ENCODE measurements at regions not wholly inside any gene's neighbourhood (a gene's known extent, or its start where the extent isn't known, plus 50 kb on each side); places are given as distances from the start of the nearest gene placed in this dataset.
"Not testable (repeated sequence)": the region's sequence is repeated elsewhere in the genome, so short reads cannot be mapped to it uniquely, and the experiment has no call there.

DNA sequence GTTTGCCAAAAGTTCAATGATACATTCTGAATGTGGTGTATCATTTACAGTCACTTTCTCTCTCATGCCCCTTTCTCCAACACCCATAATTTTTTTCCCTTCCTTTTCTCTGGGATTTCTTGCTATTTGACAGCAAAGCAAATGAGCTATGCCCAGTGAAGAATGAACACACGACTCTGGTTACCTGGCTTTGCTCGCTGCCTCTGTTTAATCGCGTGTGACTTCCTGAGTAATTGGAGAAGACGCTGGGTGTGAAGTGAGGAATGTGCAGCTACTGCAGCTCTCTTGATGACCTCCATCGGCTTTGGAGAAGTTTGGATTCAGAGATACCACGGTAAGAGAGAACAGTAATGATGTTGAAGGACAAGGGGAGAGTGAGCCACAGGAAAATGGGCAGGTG is 651.8 kb downstream of the KIF4B start:
- no peaks in the 10 kb centered on the region for H3F3A ChIP-seq (ENCODE audit: insufficient read depth)
- no peak overlapping the region for H3K27ac ChIP-seq (ENCODE audit: low read depth, low read length)
- no peak overlapping the region for H3K4me2 ChIP-seq (ENCODE audit: low read depth, low read length, poor library complexity, severe bottlenecking)
- H4K20me1 ChIP-seq (ENCODE audit: low read depth, low read length) = no peaks in the 10 kb centered on the region
- TF ChIP-seq EZH2phosphoT487 (conservative IDR thresholded peaks at IDR 0.05; ENCODE audit: low read length) = no peak
- TF ChIP-seq, protein P1, sequence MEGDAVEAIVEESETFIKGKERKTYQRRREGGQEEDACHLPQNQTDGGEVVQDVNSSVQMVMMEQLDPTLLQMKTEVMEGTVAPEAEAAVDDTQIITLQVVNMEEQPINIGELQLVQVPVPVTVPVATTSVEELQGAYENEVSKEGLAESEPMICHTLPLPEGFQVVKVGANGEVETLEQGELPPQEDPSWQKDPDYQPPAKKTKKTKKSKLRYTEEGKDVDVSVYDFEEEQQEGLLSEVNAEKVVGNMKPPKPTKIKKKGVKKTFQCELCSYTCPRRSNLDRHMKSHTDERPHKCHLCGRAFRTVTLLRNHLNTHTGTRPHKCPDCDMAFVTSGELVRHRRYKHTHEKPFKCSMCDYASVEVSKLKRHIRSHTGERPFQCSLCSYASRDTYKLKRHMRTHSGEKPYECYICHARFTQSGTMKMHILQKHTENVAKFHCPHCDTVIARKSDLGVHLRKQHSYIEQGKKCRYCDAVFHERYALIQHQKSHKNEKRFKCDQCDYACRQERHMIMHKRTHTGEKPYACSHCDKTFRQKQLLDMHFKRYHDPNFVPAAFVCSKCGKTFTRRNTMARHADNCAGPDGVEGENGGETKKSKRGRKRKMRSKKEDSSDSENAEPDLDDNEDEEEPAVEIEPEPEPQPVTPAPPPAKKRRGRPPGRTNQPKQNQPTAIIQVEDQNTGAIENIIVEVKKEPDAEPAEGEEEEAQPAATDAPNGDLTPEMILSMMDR (IDR thresholded peaks at IDR 0.05; ENCODE audit: insufficient read depth, low read length, poor library complexity, severe bottlenecking) = no peak
- H3K36me3 ChIP-seq (ENCODE audit: low read length) = no peaks in the 10 kb centered on the region
- no peaks in the 10 kb centered on the region for H3K9me3 ChIP-seq (ENCODE audit: insufficient read depth, low read length)
- H2AFZ ChIP-seq (ENCODE audit: low read depth, low read length, severe bottlenecking) = no peak overlapping the region
- no peak overlapping the region for H3K4me3 ChIP-seq (ENCODE audit: insufficient read depth, low read length, poor library complexity, severe bottlenecking)
- no peaks in the 10 kb centered on the region for H3K9me2 ChIP-seq (replicated peaks; ENCODE audit: insufficient read depth, low read length)
- H3K79me2 ChIP-seq (ENCODE audit: insufficient read depth, low read length) = no peaks in the 10 kb centered on the region
- H3K9ac ChIP-seq (ENCODE audit: low read length) = no peak overlapping the region
- no peaks in the 10 kb centered on the region for H3K27me3 ChIP-seq (ENCODE audit: low read length)

DNA sequence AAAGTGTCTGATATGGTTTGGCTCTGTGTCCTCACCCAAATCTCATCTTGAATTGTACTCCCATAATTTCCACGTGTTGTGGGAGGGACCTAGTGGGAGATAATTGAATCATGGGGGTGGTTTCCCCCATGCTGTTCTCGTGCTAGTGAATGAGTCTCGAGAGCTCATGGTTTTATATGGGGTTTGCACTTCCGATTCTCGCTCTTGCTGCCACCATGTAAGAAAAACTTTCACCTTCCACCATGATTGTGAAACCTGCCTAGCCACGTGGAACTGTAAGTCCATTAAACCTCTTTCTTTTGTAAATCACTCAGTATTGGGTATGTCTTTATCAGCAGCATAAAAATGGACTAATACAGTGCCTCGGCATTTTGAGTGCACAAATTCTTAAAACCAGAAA is 655.0 kb upstream of the SGCD start:
- H3K9me2 ChIP-seq (replicated peaks; ENCODE audit: insufficient read depth, low read length); H3K27ac ChIP-seq (ENCODE audit: low read depth, low read length); H3K27me3 ChIP-seq (ENCODE audit: low read length); H3K4me3 ChIP-seq (ENCODE audit: insufficient read depth, low read length, poor library complexity, severe bottlenecking); H3F3A ChIP-seq (ENCODE audit: insufficient read depth); H3K9ac ChIP-seq (ENCODE audit: low read length); H2AFZ ChIP-seq (ENCODE audit: low read depth, low read length, severe bottlenecking); H3K36me3 ChIP-seq (ENCODE audit: low read length); H3K9me3 ChIP-seq (ENCODE audit: insufficient read depth, low read length); H3K79me2 ChIP-seq (ENCODE audit: insufficient read depth, low read length); H3K4me2 ChIP-seq (ENCODE audit: low read depth, low read length, poor library complexity, severe bottlenecking); H4K20me1 ChIP-seq (ENCODE audit: low read depth, low read length): not testable (repeated sequence)

DNA sequence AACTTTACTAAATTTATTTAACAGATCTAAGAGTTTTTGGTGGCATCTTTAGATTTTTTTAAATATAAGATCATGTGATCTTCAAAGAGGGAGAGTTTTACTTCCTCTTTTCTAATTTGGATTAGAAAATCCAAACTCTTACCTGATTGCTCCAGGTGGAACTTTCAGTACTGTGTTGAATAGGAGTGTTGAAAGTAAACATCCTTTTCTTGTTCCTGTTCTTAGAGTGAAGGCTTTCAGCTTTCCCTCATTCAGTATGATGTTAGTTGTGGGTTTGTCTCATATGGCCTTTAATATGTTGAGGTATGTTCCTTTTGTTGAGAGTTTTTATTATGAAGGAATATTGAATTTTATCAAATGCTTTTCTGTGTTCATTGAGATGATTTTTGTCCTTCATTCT is 650.0 kb upstream of the SGCD start:
- Histone ChIP-seq H3K36me3 (ENCODE audit: low read length) (no peaks in the 10 kb centered on the region), H3K9me2 (replicated peaks; ENCODE audit: insufficient read depth, low read length) (no peaks in the 10 kb centered on the region), H3K27me3 (ENCODE audit: low read length) (no peaks in the 10 kb centered on the region), H3K4me2 (ENCODE audit: low read depth, low read length, poor library complexity, severe bottlenecking) (no peak overlapping the region), H3K9me3 (ENCODE audit: insufficient read depth, low read length) (no peaks in the 10 kb centered on the region; the same call in 1 of the 2 replicates), H3K4me3 (ENCODE audit: insufficient read depth, low read length, poor library complexity, severe bottlenecking) (no peak overlapping the region), H3K79me2 (ENCODE audit: insufficient read depth, low read length) (no peaks in the 10 kb centered on the region), H3F3A (ENCODE audit: insufficient read depth) (no peaks in the 10 kb centered on the region), H3K27ac (ENCODE audit: low read depth, low read length) (no peak overlapping the region), H2AFZ (ENCODE audit: low read depth, low read length, severe bottlenecking) (no peak overlapping the region), H4K20me1 (ENCODE audit: low read depth, low read length) (no peaks in the 10 kb centered on the region), H3K9ac (ENCODE audit: low read length) (no peak overlapping the region)
- TF ChIP-seq, protein P1 (IDR thresholded peaks at IDR 0.05; ENCODE audit: insufficient read depth, low read length, poor library complexity, severe bottlenecking) = no peak
- no peak for TF ChIP-seq EZH2phosphoT487 (conservative IDR thresholded peaks at IDR 0.05; ENCODE audit: low read length)

DNA sequence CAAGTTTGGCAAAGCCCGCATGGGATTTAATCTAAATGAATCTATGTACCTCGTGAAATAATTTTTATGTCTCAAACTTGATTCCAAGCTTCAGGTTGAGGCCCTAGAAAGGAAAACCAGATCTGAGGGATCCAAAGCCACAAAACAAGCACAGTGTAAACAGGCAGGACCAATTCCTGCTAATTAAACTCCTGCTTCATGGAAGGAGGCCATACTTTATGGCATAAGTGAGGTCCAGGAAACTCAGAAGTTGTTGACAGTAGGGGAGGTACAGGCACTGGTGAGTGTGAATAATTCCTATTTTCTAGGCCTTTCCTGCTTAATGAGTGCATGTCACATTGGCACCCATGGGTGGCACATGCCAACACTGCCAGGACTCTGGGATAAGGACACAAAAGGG is 648.6 kb upstream of the SGCD start:
- no peaks in the 10 kb centered on the region; the same call in 1 of the 2 replicates for H3K9me3 ChIP-seq (ENCODE audit: insufficient read depth, low read length)
- no peak overlapping the region for H3K4me3 ChIP-seq (ENCODE audit: insufficient read depth, low read length, poor library complexity, severe bottlenecking)
- no peaks in the 10 kb centered on the region for H4K20me1 ChIP-seq (ENCODE audit: low read depth, low read length)
- no peak overlapping the region for H3K27ac ChIP-seq (ENCODE audit: low read depth, low read length)
- no peaks in the 10 kb centered on the region for H3K79me2 ChIP-seq (ENCODE audit: insufficient read depth, low read length)
- no peaks in the 10 kb centered on the region for H3K27me3 ChIP-seq (ENCODE audit: low read length)
- no peak overlapping the region for H3K4me2 ChIP-seq (ENCODE audit: low read depth, low read length, poor library complexity, severe bottlenecking)
- no peaks in the 10 kb centered on the region for H3F3A ChIP-seq (ENCODE audit: insufficient read depth)
- TF ChIP-seq, protein P1 (IDR thresholded peaks at IDR 0.05; ENCODE audit: insufficient read depth, low read length, poor library complexity, severe bottlenecking) = no peak
- TF ChIP-seq EZH2phosphoT487 (conservative IDR thresholded peaks at IDR 0.05; ENCODE audit: low read length) = no peak
- H3K9ac ChIP-seq (ENCODE audit: low read length) = no peak overlapping the region
- H3K9me2 ChIP-seq (replicated peaks; ENCODE audit: insufficient read depth, low read length) = no peaks in the 10 kb centered on the region
- no peak overlapping the region for H2AFZ ChIP-seq (ENCODE audit: low read depth, low read length, severe bottlenecking)
- no peaks in the 10 kb centered on the region for H3K36me3 ChIP-seq (ENCODE audit: low read length)
